Endothelial cell of umbilical vein (primary cell): ENCODE measurements at regions not wholly inside any gene's neighbourhood (a gene's known extent, or its start where the extent isn't known, plus 50 kb on each side); places are given as distances from the start of the nearest gene placed in this dataset.

Experiments
- BruUV-seq: library from RNA; stranded (reverse); fragments of 400-500 nt; replicated peaks from 2 replicates; lab custom pipeline; 2021; lab: Mats Ljungman, UMichigan
- CTCF ChIA-PET: fragments of 300-600, 350-600 bp; sonication (Branson Sonifier 250); formaldehyde crosslinking; loops from one replicate; lab custom pipeline; 2021; ENCODE audit warnings: antibody characterized with exemption, inconsistent platforms; lab: Charles Lee
- POLR2A ChIA-PET: fragments of 300-600, 350-600 bp; sonication (Branson Sonifier 250); formaldehyde crosslinking; loops from one replicate; lab custom pipeline; 2021; ENCODE audit warnings: antibody characterized with exemption, inconsistent platforms; lab: Charles Lee
- DNase-seq: peaks from one replicate; pipeline ENCODE4 v3.0.0-alpha.2; 2011; ENCODE audit warnings: low read depth, low spot score
- FAIRE-seq: peaks from 2 replicates; lab custom pipeline; 2011; peaks lifted over from hg19 to GRCh38; lab: Jason Lieb, UNC
- H2AFZ ChIP-seq: 2 replicates; pipeline ENCODE4 v1.6.0; 2012; ENCODE audit warnings: low read depth, low read length, control low read depth, inconsistent platforms
- H3K27ac ChIP-seq: 2 replicates; pipeline ENCODE4 v1.5.1; 2011; ENCODE audit warnings: low read depth, mild to moderate bottlenecking, control low read depth, low read length, moderate library complexity; ENCODE audit not compliant: insufficient read depth
- H3K27me3 ChIP-seq, 2 experiments: 2 replicates each; pipeline versions ENCODE4 v1.6.0 to v1.6.1; 2011; ENCODE audit warnings: low read length in 2 of 2, mixed read lengths in 1 of 2; ENCODE audit not compliant: control insufficient read depth in 2 of 2, insufficient read depth in 2 of 2
- H3K36me3 ChIP-seq, 2 experiments: 2 replicates in 1 of 2; 3 replicates in 1 of 2; pipeline ENCODE4 v1.5.1; 2011; ENCODE audit warnings: low read length in 2 of 2, mild to moderate bottlenecking in 1 of 2, moderate library complexity in 1 of 2; ENCODE audit not compliant: control insufficient read depth in 2 of 2, insufficient read depth in 2 of 2; ENCODE audit errors: extremely low read depth in 1 of 2
- H3K4me1 ChIP-seq: 3 replicates; pipeline ENCODE4 v1.5.1; 2011; ENCODE audit warnings: mild to moderate bottlenecking, low read length; ENCODE audit not compliant: control insufficient read depth, insufficient read depth; ENCODE audit errors: extremely low read depth
- H3K4me2 ChIP-seq: 2 replicates; pipeline ENCODE4 v1.6.1; 2011; ENCODE audit warnings: low read length, control low read depth, mixed read lengths; ENCODE audit not compliant: insufficient read depth
- H3K4me3 ChIP-seq, 3 experiments: fragments of 200-600 bp in 1 of 3; sonication (generic), shearing (Covaris generic) in 1 of 3; replicated peaks in 1 of 3; 2 replicates each; pipeline ENCODE4 v1.5.1; 2011 to 2016; ENCODE audit warnings: control low read depth in 3 of 3, low read length in 3 of 3, mild to moderate bottlenecking in 2 of 3, inconsistent platforms in 1 of 3, low read depth in 1 of 3, moderate library complexity in 1 of 3; ENCODE audit not compliant: insufficient read depth in 1 of 3
- H3K79me2 ChIP-seq: 2 replicates; pipeline ENCODE4 v1.6.0; 2012; ENCODE audit warnings: low read length, inconsistent platforms; ENCODE audit not compliant: control insufficient read depth, insufficient read depth
- H3K9ac ChIP-seq: replicated peaks from 2 replicates; pipeline ENCODE3; 2011; ENCODE audit warnings: low read length, control low read depth; ENCODE audit not compliant: insufficient read depth; ENCODE audit errors: extremely low read depth
- H3K9me1 ChIP-seq: replicated peaks from 3 replicates; pipeline ENCODE4 v1.6.0; 2011; ENCODE audit warnings: mild to moderate bottlenecking, low read length; ENCODE audit not compliant: control insufficient read depth, insufficient read depth; ENCODE audit errors: extremely low read depth
- H3K9me3 ChIP-seq: replicated peaks from 2 replicates; pipeline ENCODE4 v1.5.1; 2012; ENCODE audit warnings: low read length, inconsistent platforms; ENCODE audit not compliant: control insufficient read depth, insufficient read depth
- H4K20me1 ChIP-seq: replicated peaks from 2 replicates; pipeline ENCODE3; 2011; ENCODE audit warnings: mild to moderate bottlenecking, low read length; ENCODE audit not compliant: control insufficient read depth, insufficient read depth; ENCODE audit errors: extremely low read depth
- EZH2 ChIP-seq: IDR thresholded peaks from 2 replicates; pipeline ENCODE4 v1.6.1; 2012; ENCODE audit warnings: borderline replicate concordance, low read depth, mild to moderate bottlenecking, moderate library complexity, low read length, inconsistent platforms; ENCODE audit not compliant: severe bottlenecking
- FOS ChIP-seq: IDR thresholded peaks from 2 replicates; pipeline ENCODE4 v1.6.1; 2011; ENCODE audit warnings: mild to moderate bottlenecking, low read length, moderate library complexity, borderline replicate concordance; ENCODE audit not compliant: insufficient read depth
- GATA2 ChIP-seq: IDR thresholded peaks from 2 replicates; pipeline ENCODE4 v1.7.0; 2011; ENCODE audit warnings: low read depth, mild to moderate bottlenecking, moderate library complexity, mixed read lengths, low read length; ENCODE audit not compliant: insufficient read length, insufficient read depth
- JUN ChIP-seq: IDR thresholded peaks from 2 replicates; pipeline ENCODE4 v1.6.1; 2011; ENCODE audit warnings: borderline replicate concordance, low read depth; ENCODE audit not compliant: insufficient read length, insufficient read depth
- MYC ChIP-seq: IDR thresholded peaks from one replicate; pipeline ENCODE4 v1.6.1; 2011; ENCODE audit warnings: mild to moderate bottlenecking, low read depth, low read length
- POLR2A ChIP-seq: IDR thresholded peaks from 2 replicates; pipeline ENCODE4 v1.6.1; 2012; ENCODE audit warnings: low read depth, mild to moderate bottlenecking, control low read depth, low read length
- POLR2AphosphoS5 ChIP-seq: IDR thresholded peaks from 2 replicates; pipeline ENCODE4 v1.6.1; 2012; ENCODE audit warnings: low read depth, mild to moderate bottlenecking, control low read depth, low read length, moderate library complexity; ENCODE audit not compliant: insufficient read depth
- dilution Hi-C: fragments of 300-500 bp; cut with MboI; formaldehyde crosslinking; loops from one replicate; pipeline ENCODE4 v1.15.0; 2019; ENCODE audit warnings: low sequenced_read_pairs; ENCODE audit not compliant: extremely low pct_ligation_motif_present
- intact Hi-C: fragments of 100-400 bp; cut with micrococcal nuclease; formaldehyde crosslinking; loops from one replicate; pipeline ENCODE4 v1.10.0; 2022
- TF ChIP-seq, protein P1 (sequence below), 2 donors: IDR thresholded peaks; 1 replicate in 1 of 2; 2 replicates in 1 of 2; pipeline ENCODE4 v1.5.1; 2011; ENCODE audit warnings: low read length in 2 of 2, mild to moderate bottlenecking in 2 of 2, moderate library complexity in 2 of 2, control low read depth in 1 of 2, inconsistent platforms in 1 of 2, low read depth in 1 of 2; ENCODE audit not compliant: insufficient read depth in 1 of 2; ENCODE audit errors: extremely low read depth in 1 of 2
- TF ChIP-seq, protein P2 (sequence below): IDR thresholded peaks from 2 replicates; pipeline ENCODE4 v1.6.1; 2011; ENCODE audit not compliant: insufficient read depth, insufficient read length

DNA sequence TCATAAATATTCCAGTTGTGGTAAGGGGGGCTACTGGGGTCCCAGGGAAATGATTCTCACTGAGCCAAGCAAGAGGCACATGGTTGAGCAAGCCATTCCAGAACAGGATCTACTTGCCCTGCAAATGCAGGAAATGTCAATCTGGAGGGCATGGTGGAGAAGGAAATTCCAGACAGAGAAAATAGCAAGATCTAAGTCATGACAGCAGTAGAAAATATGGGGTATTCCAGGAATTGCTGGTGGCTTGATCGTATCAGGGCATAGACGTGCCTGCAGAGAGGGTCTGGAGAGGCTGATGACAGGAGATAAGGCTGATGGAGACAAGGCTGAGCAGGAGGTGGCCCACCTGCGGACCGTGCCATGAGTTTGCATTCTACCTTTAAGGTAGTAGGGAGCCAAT lies 566.3 kb upstream of the CADM1 start:
- no peak overlapping the region for H2AFZ ChIP-seq
- dilution Hi-C loops = no loop called here
- H3K9me3 ChIP-seq = no peaks in the 10 kb centered on the region
- CTCF ChIA-PET = no interaction called here
- H3K79me2 ChIP-seq = no peaks in the 10 kb centered on the region
- intact Hi-C loops = no loop called here
- no peak for FAIRE-seq
- no peak overlapping the region for H3K4me2 ChIP-seq
- DNase-seq = no peak
- no peak overlapping the region for H3K4me3 ChIP-seq
- H3K27me3 ChIP-seq = no peaks in the 10 kb centered on the region
- H3K9ac ChIP-seq = no peak overlapping the region
- POLR2A ChIA-PET = no interaction called here
- no peaks in the 10 kb centered on the region for H3K36me3 ChIP-seq
- no peaks in the 10 kb centered on the region for H4K20me1 ChIP-seq
- no peak overlapping the region for H3K27ac ChIP-seq
- H3K9me1 ChIP-seq = no peaks in the 10 kb centered on the region
- BruUV-seq = no TSS peak
- no peaks in the 10 kb centered on the region for H3K4me1 ChIP-seq
- TF ChIP-seq, protein P1, sequence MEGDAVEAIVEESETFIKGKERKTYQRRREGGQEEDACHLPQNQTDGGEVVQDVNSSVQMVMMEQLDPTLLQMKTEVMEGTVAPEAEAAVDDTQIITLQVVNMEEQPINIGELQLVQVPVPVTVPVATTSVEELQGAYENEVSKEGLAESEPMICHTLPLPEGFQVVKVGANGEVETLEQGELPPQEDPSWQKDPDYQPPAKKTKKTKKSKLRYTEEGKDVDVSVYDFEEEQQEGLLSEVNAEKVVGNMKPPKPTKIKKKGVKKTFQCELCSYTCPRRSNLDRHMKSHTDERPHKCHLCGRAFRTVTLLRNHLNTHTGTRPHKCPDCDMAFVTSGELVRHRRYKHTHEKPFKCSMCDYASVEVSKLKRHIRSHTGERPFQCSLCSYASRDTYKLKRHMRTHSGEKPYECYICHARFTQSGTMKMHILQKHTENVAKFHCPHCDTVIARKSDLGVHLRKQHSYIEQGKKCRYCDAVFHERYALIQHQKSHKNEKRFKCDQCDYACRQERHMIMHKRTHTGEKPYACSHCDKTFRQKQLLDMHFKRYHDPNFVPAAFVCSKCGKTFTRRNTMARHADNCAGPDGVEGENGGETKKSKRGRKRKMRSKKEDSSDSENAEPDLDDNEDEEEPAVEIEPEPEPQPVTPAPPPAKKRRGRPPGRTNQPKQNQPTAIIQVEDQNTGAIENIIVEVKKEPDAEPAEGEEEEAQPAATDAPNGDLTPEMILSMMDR (IDR thresholded peaks at IDR 0.05; ENCODE audit: extremely low read depth in 1 of 2, insufficient read depth in 1 of 2, low read depth in 1 of 2, low read length in 2 of 2) = no peak
- TF ChIP-seq, protein P2, sequence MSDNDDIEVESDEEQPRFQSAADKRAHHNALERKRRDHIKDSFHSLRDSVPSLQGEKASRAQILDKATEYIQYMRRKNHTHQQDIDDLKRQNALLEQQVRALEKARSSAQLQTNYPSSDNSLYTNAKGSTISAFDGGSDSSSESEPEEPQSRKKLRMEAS = no peak
- TF ChIP-seq EZH2 (no peak), FOS (no peak), MYC (no peak), POLR2AphosphoS5 (no peak), POLR2A (no peak), GATA2 (no peak), JUN (no peak)
